Sigmoid colon (tissue), 6 donors: ENCODE measurements at regions not wholly inside any gene's neighbourhood (a gene's known extent, or its start where the extent isn't known, plus 50 kb on each side); places are given as distances from the start of the nearest gene placed in this dataset.
"Not testable (repeated sequence)": the region's sequence is repeated elsewhere in the genome, so short reads cannot be mapped to it uniquely, and the experiment has no call there.

ENCODE experiments used
- DNase-seq: peaks from one replicate; pipeline ENCODE4 v3.0.0-alpha.2; 2019
- H3K27ac ChIP-seq, 4 donors: fragments of 200-600 bp; sonication (generic); one replicate each; pipeline ENCODE4 v1.5.1; 2016 to 2019; ENCODE audit warnings: mild to moderate bottlenecking in 1 of 4
- H3K27me3 ChIP-seq, 3 donors: fragments of 200-600 bp; sonication (generic); one replicate each; pipeline ENCODE4 v1.5.1; 2019; ENCODE audit warnings: mild to moderate bottlenecking in 1 of 3
- H3K36me3 ChIP-seq, 4 donors: fragments of 200-600 bp; sonication (generic); one replicate each; pipeline ENCODE4 v1.5.1; 2016 to 2019
- H3K4me1 ChIP-seq, 4 donors: fragments of 200-600 bp; sonication (generic); one replicate each; pipeline ENCODE4 v1.5.1; 2017 to 2019
- H3K4me3 ChIP-seq, 4 donors: fragments of 200-600 bp; sonication (generic); one replicate each; pipeline ENCODE4 v1.5.1; 2017 to 2019; ENCODE audit warnings: mild to moderate bottlenecking in 2 of 4, moderate library complexity in 1 of 4
- H3K9me3 ChIP-seq, 4 donors: fragments of 200-600 bp in 3 of 4; sonication (generic) in 3 of 4; one replicate each; pipeline versions ENCODE4 v1.5.1 to v1.6.1; 2013 to 2019
- EP300 ChIP-seq, 4 donors: sonication (generic); formaldehyde crosslinking; IDR thresholded peaks; one replicate each; pipeline ENCODE4 v1.6.1; 2017; ENCODE audit warnings: antibody characterized with exemption in 4 of 4
- POLR2A ChIP-seq, 2 donors: fragments of 450-650 bp; IDR thresholded peaks; one replicate each; pipeline ENCODE4 v1.6.1; 2016; ENCODE audit warnings: antibody characterized with exemption in 2 of 2, mild to moderate bottlenecking in 2 of 2, moderate library complexity in 2 of 2
- POLR2AphosphoS5 ChIP-seq, 4 donors: sonication (generic); formaldehyde crosslinking; IDR thresholded peaks; one replicate each; pipeline ENCODE4 v1.6.1; 2017; ENCODE audit warnings: antibody characterized with exemption in 4 of 4
- WGBS, 2 donors: extraction: QIAGEN DNeasy Blood & Tissue Kit; methylation state at CpG; one replicate each; pipeline ENCODE4 v1.1.7; 2013; 5-methylcytosine and 5-hydroxymethylcytosine counted together
- intact Hi-C: fragments of 100-400 bp; cut with DNase I; formaldehyde crosslinking; loops from one replicate; pipeline ENCODE4 v1.15.1; 2023
- TF ChIP-seq, protein P1 (sequence below), 4 experiments: fragments of 450-650 bp in 3 of 4; fragments of 200-600 bp in 1 of 4; IDR thresholded peaks; one replicate each; pipeline ENCODE4 v1.5.1; 2016 to 2019; ENCODE audit warnings: antibody characterized with exemption in 4 of 4, mild to moderate bottlenecking in 3 of 4, moderate library complexity in 2 of 4
- donor health status: healthy with polysubstance abuse.
- donor health status: healthy.

DNA sequence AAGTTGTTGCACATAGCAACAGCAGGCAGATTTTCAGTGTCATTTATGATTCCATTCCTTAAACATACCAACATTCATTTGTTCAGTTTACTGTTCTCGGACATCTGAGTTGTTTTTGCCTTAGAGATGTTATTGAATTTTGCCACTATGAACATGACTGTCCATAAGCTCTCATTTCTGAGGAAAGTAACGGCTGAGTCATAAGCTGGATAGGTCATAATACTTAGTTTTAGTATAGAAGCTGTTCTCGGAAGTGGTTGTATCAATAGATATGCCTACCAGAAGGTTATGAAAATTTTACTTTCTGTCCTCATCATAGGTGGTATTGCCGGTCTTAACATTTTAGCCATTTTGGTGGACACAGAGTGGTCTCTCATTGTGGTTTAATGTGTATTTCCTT is 157.1 kb upstream of the CLNK start:
- intact Hi-C loops: no loop called here
- WGBS, 2 donors: 92 to 93% methylated on average over 4 of the region's 4 CpGs

DNA sequence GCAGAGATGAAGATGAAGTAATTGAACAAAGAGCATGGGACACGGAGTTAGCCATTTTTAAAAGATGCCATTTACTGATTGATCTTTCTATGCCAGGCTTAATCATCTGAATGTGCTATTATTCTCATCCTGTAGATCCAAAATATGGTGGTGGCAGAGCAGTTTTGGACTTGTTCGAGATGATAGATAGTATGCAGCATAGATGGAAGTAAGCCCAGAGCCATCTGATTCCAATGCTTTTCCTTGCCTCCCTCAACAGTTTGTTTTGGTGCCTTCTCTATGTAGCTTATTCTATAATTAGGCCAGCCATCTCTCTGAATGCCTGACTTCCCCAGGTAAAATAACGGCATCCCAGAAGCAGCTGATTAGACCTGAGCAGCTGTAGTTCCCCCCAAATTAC is 152.6 kb upstream of the CLNK start:
- intact Hi-C loops: no loop called here
- no peak for TF ChIP-seq EP300 (IDR thresholded peaks at IDR 0.05)
- no peak for TF ChIP-seq POLR2A (IDR thresholded peaks at IDR 0.05)
- TF ChIP-seq, protein P1, sequence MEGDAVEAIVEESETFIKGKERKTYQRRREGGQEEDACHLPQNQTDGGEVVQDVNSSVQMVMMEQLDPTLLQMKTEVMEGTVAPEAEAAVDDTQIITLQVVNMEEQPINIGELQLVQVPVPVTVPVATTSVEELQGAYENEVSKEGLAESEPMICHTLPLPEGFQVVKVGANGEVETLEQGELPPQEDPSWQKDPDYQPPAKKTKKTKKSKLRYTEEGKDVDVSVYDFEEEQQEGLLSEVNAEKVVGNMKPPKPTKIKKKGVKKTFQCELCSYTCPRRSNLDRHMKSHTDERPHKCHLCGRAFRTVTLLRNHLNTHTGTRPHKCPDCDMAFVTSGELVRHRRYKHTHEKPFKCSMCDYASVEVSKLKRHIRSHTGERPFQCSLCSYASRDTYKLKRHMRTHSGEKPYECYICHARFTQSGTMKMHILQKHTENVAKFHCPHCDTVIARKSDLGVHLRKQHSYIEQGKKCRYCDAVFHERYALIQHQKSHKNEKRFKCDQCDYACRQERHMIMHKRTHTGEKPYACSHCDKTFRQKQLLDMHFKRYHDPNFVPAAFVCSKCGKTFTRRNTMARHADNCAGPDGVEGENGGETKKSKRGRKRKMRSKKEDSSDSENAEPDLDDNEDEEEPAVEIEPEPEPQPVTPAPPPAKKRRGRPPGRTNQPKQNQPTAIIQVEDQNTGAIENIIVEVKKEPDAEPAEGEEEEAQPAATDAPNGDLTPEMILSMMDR (IDR thresholded peaks at IDR 0.05): no peak
- no peak for TF ChIP-seq POLR2AphosphoS5 (IDR thresholded peaks at IDR 0.05)
- no peaks in the 10 kb centered on the region for H3K36me3 ChIP-seq
- H3K4me1 ChIP-seq: no peaks in the 10 kb centered on the region
- H3K27ac ChIP-seq: no peak overlapping the region
- no peak overlapping the region for H3K4me3 ChIP-seq
- H3K27me3 ChIP-seq: no peaks in the 10 kb centered on the region
- WGBS, 2 donors: 71 to 89% methylated on average over 3 of the region's 3 CpGs
- no peaks in the 10 kb centered on the region for H3K9me3 ChIP-seq
- no peak for DNase-seq

More for the DNA sequence above, 157.1 kb upstream of the CLNK start:
- Histone ChIP-seq H3K27me3 (no peaks in the 10 kb centered on the region), H3K36me3 (no peaks in the 10 kb centered on the region), H3K4me1 (no peaks in the 10 kb centered on the region), H3K4me3 (no peak overlapping the region), H3K27ac (no peak overlapping the region), H3K9me3 (no peaks in the 10 kb centered on the region)
- TF ChIP-seq, protein P1 (IDR thresholded peaks at IDR 0.05): no peak
- TF ChIP-seq POLR2AphosphoS5 (IDR thresholded peaks at IDR 0.05): no peak
- DNase-seq: no peak

DNA sequence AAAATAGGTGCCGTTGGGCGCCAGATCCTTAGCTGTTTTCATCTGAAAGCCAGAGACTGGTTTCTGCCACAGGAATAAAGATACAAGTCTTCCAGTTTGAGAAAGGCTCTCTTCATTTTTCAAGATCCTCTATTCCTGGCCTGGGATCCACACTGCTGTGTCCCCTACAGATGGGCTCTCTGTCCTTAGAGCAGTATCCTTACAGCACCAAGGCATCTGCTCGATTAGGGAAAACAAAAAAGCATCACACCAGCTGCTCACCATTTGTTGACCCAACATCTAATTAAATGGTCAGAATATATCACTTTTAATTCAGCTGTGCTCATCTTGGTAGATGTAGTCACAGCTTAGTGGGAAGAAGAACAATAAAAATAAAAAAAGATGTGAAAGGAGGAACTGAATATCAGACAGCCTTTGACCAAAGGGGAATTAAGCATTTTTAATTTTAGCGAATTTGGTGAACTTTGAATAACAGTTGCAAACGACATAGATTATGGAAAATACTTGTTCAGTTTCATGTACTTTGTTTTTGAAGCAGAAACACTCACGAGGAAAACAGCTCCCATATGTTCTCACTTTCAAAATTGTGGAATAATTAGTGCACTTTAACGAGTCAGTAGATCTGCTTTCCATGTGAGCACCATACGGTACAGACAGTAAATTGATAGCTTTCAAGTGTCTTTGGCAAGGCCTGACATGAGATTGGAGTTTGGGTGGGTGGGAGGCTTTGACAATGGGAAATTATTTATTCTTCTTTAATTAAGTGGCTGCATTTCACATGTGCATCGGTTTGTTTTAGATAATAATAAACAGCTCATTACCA is 148.4 kb upstream of the CLNK start:
- DNase-seq: no peak
- Histone ChIP-seq H3K27me3 (no peaks in the 10 kb centered on the region), H3K9me3 (no peaks in the 10 kb centered on the region), H3K4me3 (no peak overlapping the region), H3K36me3 (no peaks in the 10 kb centered on the region), H3K4me1 (no peaks in the 10 kb centered on the region), H3K27ac (no peak overlapping the region)
- intact Hi-C loops: no loop called here
- TF ChIP-seq, protein P1 (IDR thresholded peaks at IDR 0.05): no peak
- TF ChIP-seq POLR2AphosphoS5 (IDR thresholded peaks at IDR 0.05): no peak
- no peak for TF ChIP-seq EP300 (IDR thresholded peaks at IDR 0.05)
- TF ChIP-seq POLR2A (IDR thresholded peaks at IDR 0.05): no peak
- WGBS, 2 donors: 65 to 83% methylated on average over 9 of the region's 9 CpGs

DNA sequence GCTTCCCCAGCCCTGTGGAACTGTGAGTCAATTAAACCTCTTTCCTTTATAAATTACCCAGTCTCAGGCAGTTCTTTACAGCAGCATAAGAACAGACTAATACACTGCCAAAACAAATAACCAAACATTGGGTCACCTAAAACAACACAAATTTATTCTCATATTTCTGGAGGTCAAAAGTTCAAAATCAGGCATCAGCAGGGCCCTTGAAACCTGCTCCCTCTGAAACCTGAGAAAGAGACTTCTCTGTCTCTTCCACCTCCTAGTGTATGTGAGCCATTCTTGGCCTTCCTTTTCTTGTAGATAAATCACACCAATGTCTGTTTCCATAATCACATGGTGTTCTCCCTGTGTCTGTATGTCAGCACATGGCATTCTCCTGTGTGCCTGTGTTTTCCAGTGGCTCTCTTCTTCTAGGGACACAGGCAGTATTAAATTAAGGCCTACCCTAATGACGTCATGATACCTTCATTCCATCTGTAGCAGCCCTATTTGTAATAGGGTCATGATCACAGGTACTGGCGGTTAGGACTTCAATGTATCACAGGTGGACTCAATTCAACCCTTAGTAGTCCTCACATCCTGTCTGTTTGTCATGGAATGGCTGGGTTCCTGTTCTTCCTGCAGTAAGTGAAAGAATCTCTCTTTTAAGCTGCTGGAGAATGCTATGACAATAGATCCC is 147.3 kb upstream of the CLNK start:
- no peak overlapping the region for H3K4me3 ChIP-seq
- intact Hi-C loops: no loop called here
- 90 to 92% methylated on average over 2 of the region's 2 CpGs for WGBS, 2 donors
- no peaks in the 10 kb centered on the region for H3K27me3 ChIP-seq
- no peak for DNase-seq
- no peak overlapping the region for H3K27ac ChIP-seq
- no peaks in the 10 kb centered on the region for H3K9me3 ChIP-seq
- TF ChIP-seq EP300 (IDR thresholded peaks at IDR 0.05): no peak
- TF ChIP-seq, protein P1 (IDR thresholded peaks at IDR 0.05): no peak
- TF ChIP-seq POLR2A (IDR thresholded peaks at IDR 0.05): no peak
- H3K36me3 ChIP-seq: no peaks in the 10 kb centered on the region
- no peaks in the 10 kb centered on the region for H3K4me1 ChIP-seq

DNA sequence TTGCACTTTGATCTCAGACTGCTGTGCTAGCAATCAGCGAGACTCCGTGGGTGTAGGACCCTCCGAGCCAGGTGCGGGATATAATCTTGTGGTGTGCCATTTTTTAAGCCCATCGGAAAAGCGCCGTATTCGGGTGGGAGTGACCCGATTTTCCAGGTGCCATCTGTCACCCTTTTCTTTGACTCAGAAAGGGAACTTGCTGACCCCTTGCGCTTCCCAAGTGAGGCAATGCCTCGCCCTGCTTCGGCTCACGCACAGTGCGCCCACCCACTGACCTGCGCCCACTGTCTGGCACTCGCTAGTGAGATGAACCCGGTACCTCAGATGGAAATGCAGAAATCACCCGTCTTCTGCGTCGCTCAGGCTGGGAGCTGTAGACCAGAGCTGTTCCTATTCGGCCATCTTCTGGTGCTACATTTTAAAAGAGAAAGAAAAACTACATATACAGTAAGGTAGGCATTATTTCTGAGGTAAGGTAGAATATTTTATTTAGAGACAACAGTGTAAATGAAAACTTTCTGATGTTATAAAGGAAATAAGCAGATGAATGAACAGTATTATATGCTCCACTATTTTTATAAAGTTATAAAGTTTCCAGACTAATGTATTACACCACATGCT is 144.5 kb upstream of the CLNK start:
- H3K36me3 ChIP-seq, DNase-seq, intact Hi-C loops, H3K9me3 ChIP-seq, H3K4me3 ChIP-seq, H3K27me3 ChIP-seq, H3K27ac ChIP-seq, H3K4me1 ChIP-seq: not testable (repeated sequence)
- WGBS, 2 donors: 86 to 93% methylated on average over 21 of the region's 21 CpGs
